ENCODE measurements at regions not wholly inside any gene's neighbourhood (a gene's known extent, or its start where the extent isn't known, plus 50 kb on each side); places are given as distances from the start of the nearest gene placed in this dataset.

GRCh38 chr15:79373113-79373512, 59.0 kb upstream of the MINAR1 start:
- no peak for TF ChIP-seq CTCF (IDR thresholded peaks at IDR 0.05)
- DNase-seq (no peak), ATAC-seq (no peak)
- WGBS, 2 donors: 64 to 66% methylated on average over 1 of the region's 1 CpG
- Histone ChIP-seq H3K4me1 (no peaks in the 10 kb centered on the region), H3K36me3 (no peaks in the 10 kb centered on the region), H3K27ac (no peak overlapping the region), H3K9me3 (no peaks in the 10 kb centered on the region), H3K4me3 (no peak overlapping the region), H3K27me3 (no peaks in the 10 kb centered on the region)
- intact Hi-C loops (cut with DNase I): no loop called here

GRCh38 chr15:79373728-79374127, 58.4 kb upstream of the MINAR1 start:
- 60 to 64% methylated on average over 2 of the region's 2 CpGs for WGBS, 2 donors
- H3K27me3 ChIP-seq: no peaks in the 10 kb centered on the region
- no peaks in the 10 kb centered on the region for H3K4me1 ChIP-seq
- TF ChIP-seq CTCF (IDR thresholded peaks at IDR 0.05): no peak
- H3K4me3 ChIP-seq: no peak overlapping the region
- no peaks in the 10 kb centered on the region for H3K36me3 ChIP-seq
- DNase-seq (no peak), ATAC-seq (no peak)
- no peaks in the 10 kb centered on the region for H3K9me3 ChIP-seq
- H3K27ac ChIP-seq: no peak overlapping the region
- intact Hi-C loops (cut with DNase I): no loop called here

GRCh38 chr15:79376383-79376782, 55.8 kb upstream of the MINAR1 start:
- no peak for TF ChIP-seq CTCF (IDR thresholded peaks at IDR 0.05)
- no peaks in the 10 kb centered on the region for H3K27me3 ChIP-seq
- DNase-seq (no peak), ATAC-seq (no peak)
- H3K36me3 ChIP-seq: no peaks in the 10 kb centered on the region
- H3K4me3 ChIP-seq: no peak overlapping the region
- intact Hi-C loops (cut with DNase I): no loop called here
- WGBS, 2 donors: 86 to 90% methylated on average over 3 of the region's 3 CpGs
- no peak overlapping the region for H3K27ac ChIP-seq
- no peaks in the 10 kb centered on the region for H3K9me3 ChIP-seq
- H3K4me1 ChIP-seq: no peaks in the 10 kb centered on the region

GRCh38 chr15:79378394-79379109, 53.6 kb upstream of the MINAR1 start:
- intact Hi-C loops (cut with DNase I): loop anchor here in 1 of 10 donors (2.0 kb wide), 1 partner anchor 474 kb away; no protein-coding TSS in a partner anchor

More at GRCh38 chr15:79378394-79379109, 53.6 kb upstream of the MINAR1 start:
- ATAC-seq: no peak
- H3K36me3 ChIP-seq: no peaks in the 10 kb centered on the region
- TF ChIP-seq CTCF (IDR thresholded peaks at IDR 0.05): no peak
- no peak overlapping the region for H3K27ac ChIP-seq
- no peak for DNase-seq
- WGBS, 2 donors: 87 to 91% methylated on average over 3 of the region's 3 CpGs
- no peaks in the 10 kb centered on the region for H3K27me3 ChIP-seq
- no peak overlapping the region for H3K4me3 ChIP-seq
- H3K9me3 ChIP-seq: no peaks in the 10 kb centered on the region
- no peaks in the 10 kb centered on the region for H3K4me1 ChIP-seq
